ENCODE measurements at regions not wholly inside any gene's neighbourhood (a gene's known extent, or its start where the extent isn't known, plus 50 kb on each side); places are given as distances from the start of the nearest gene placed in this dataset.

DNA sequence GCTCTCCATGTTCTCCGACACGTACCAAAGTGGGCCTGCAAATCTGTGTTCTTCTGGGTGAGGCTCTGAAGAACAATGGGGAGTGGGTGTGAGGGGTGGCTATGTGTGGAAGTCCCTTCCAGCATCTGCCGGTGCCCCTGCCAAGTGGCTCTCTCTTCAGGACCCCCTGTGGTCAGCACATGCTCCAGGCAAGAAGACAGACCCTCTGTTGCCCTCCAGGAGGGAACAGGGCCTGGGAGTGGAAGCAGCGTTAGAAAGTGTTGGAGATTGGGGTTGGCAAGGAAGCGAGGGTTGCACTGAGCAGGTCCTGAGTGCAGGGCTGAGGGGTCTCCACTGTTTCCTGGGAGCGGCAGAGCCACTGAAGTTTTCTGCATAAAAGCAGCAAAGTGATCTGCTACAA is 60.5 kb downstream of the EMX2 start:
- TF ChIP-seq, protein P1, sequence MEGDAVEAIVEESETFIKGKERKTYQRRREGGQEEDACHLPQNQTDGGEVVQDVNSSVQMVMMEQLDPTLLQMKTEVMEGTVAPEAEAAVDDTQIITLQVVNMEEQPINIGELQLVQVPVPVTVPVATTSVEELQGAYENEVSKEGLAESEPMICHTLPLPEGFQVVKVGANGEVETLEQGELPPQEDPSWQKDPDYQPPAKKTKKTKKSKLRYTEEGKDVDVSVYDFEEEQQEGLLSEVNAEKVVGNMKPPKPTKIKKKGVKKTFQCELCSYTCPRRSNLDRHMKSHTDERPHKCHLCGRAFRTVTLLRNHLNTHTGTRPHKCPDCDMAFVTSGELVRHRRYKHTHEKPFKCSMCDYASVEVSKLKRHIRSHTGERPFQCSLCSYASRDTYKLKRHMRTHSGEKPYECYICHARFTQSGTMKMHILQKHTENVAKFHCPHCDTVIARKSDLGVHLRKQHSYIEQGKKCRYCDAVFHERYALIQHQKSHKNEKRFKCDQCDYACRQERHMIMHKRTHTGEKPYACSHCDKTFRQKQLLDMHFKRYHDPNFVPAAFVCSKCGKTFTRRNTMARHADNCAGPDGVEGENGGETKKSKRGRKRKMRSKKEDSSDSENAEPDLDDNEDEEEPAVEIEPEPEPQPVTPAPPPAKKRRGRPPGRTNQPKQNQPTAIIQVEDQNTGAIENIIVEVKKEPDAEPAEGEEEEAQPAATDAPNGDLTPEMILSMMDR (IDR thresholded peaks at IDR 0.05 in 4 of 5, conservative IDR thresholded peaks at IDR 0.05 in 1 of 5): no peak
- no peak for TF ChIP-seq POLR2A (IDR thresholded peaks at IDR 0.05)

All from gastrocnemius medialis (tissue), 4 donors.